Transverse colon (tissue), 4 donors: ENCODE measurements at regions not wholly inside any gene's neighbourhood (a gene's known extent, or its start where the extent isn't known, plus 50 kb on each side); places are given as distances from the start of the nearest gene placed in this dataset.

Experiments used
- DNase-seq: peaks from one replicate; pipeline ENCODE4 v3.0.0-alpha.2; 2019
- H3K27ac ChIP-seq, 4 donors: fragments of 200-600 bp; sonication (generic); 2 replicates each; pipeline ENCODE4 v1.5.1; 2016 to 2018; ENCODE audit warnings: inconsistent platforms in 4 of 4
- H3K27me3 ChIP-seq: fragments of 200-600 bp; sonication (generic); 2 replicates; pipeline ENCODE4 v1.5.1; 2017; ENCODE audit warnings: inconsistent platforms
- H3K36me3 ChIP-seq, 4 donors: fragments of 200-600 bp; sonication (generic); 2 replicates each; pipeline ENCODE4 v1.5.1; 2017 to 2019; ENCODE audit warnings: inconsistent platforms in 4 of 4
- H3K4me1 ChIP-seq, 4 donors: fragments of 200-600 bp; sonication (generic); 2 replicates each; pipeline ENCODE4 v1.5.1; 2017 to 2020; ENCODE audit warnings: inconsistent platforms in 4 of 4
- H3K4me3 ChIP-seq, 4 donors: fragments of 200-600 bp; sonication (generic); 1 replicate in 1 of 4; 2 replicates in 3 of 4; pipeline versions ENCODE4 v1.5.1 to v1.6.1; 2017 to 2019; ENCODE audit warnings: inconsistent platforms in 4 of 4
- H3K9me3 ChIP-seq, 2 donors: fragments of 200-600 bp; sonication (generic); 2 replicates each; pipeline ENCODE4 v1.5.1; 2017 to 2019; ENCODE audit warnings: inconsistent platforms in 2 of 2
- CTCF ChIP-seq, 5 experiments: fragments of 200-600 bp in 3 of 5; fragments of 450-650 bp in 2 of 5; sonication (generic) in 3 of 5; IDR thresholded peaks; 1 replicate in 2 of 5; 2 replicates in 3 of 5; pipeline ENCODE4 v1.5.1; 2016 to 2017; ENCODE audit warnings: antibody characterized with exemption in 5 of 5, inconsistent platforms in 3 of 5, mild to moderate bottlenecking in 2 of 5, moderate library complexity in 1 of 5
- EP300 ChIP-seq: sonication (generic); formaldehyde crosslinking; IDR thresholded peaks from one replicate; pipeline ENCODE4 v1.6.1; 2017; ENCODE audit warnings: antibody characterized with exemption, low read depth
- POLR2A ChIP-seq: fragments of 450-650 bp; IDR thresholded peaks from one replicate; pipeline ENCODE4 v1.6.1; 2016; ENCODE audit warnings: antibody characterized with exemption, mild to moderate bottlenecking, moderate library complexity
- POLR2AphosphoS5 ChIP-seq, 3 donors: sonication (generic); formaldehyde crosslinking; IDR thresholded peaks; one replicate each; pipeline ENCODE4 v1.6.1; 2016; ENCODE audit warnings: antibody characterized with exemption in 3 of 3
- WGBS, 2 donors: methylation state at CpG; one replicate each; pipeline ENCODE4 v1.1.5; 2018; ENCODE audit warnings: low coverage in 1 of 2; 5-methylcytosine and 5-hydroxymethylcytosine counted together
- in situ Hi-C, 4 donors: fragments of 200-750 bp; cut with MboI; loops; one replicate each; pipeline versions ENCODE4 v1.15.0 to v1.15.1; 2017; ENCODE audit warnings: low sequenced_read_pairs in 3 of 4, low pct_ligation_motif_present in 1 of 4, low pct_unique_long_range_greater_than_20kb in 1 of 4
- intact Hi-C: fragments of 100-400 bp; cut with DNase I; formaldehyde crosslinking; loops from one replicate; pipeline ENCODE4 v1.15.1; 2023; ENCODE audit warnings: low total_unique reads

- Histone ChIP-seq H3K27me3 (peaks cover 29% of the 10 kb centered on the region), H3K27ac (no peak overlapping the region), H3K9me3 (no peaks in the 10 kb centered on the region), H3K4me3 (no peak overlapping the region), H3K36me3 (no peaks in the 10 kb centered on the region), H3K4me1 (no peaks in the 10 kb centered on the region)
- TF ChIP-seq EP300 (no peak), CTCF (IDR thresholded peaks at IDR 0.05) (no peak), POLR2AphosphoS5 (IDR thresholded peaks at IDR 0.05) (no peak), POLR2A (no peak)
- intact Hi-C loops = no loop called here
- WGBS, 2 donors = 67 to 71% methylated on average over 3 to 6 of the region's 6 CpGs
- DNase-seq = no peak
- in situ Hi-C loops = loop anchor here (5.0 to 10.0 kb wide), 2 partner anchors 619 to 631 kb away; no protein-coding TSS in a partner anchor
Measured at GRCh38 chr20:16806061-16806460, 57.9 kb downstream of the OTOR start.

GRCh38 chr20:16806886-16807285 lies 58.7 kb downstream of the OTOR start:
- in situ Hi-C loops (loop anchor here (5.0 to 10.0 kb wide), 2 partner anchors 618 to 630 kb away; no protein-coding TSS in a partner anchor), intact Hi-C loops (no loop called here)
- H3K4me3 ChIP-seq = no peak overlapping the region
- peaks cover 24% of the 10 kb centered on the region for H3K27me3 ChIP-seq
- no peaks in the 10 kb centered on the region for H3K9me3 ChIP-seq
- no peaks in the 10 kb centered on the region for H3K36me3 ChIP-seq
- H3K27ac ChIP-seq = no peak overlapping the region
- WGBS, 2 donors = 60 to 70% methylated on average over 5 to 7 of the region's 7 CpGs
- no peak for TF ChIP-seq EP300
- TF ChIP-seq CTCF (IDR thresholded peaks at IDR 0.05) = no peak
- no peak for TF ChIP-seq POLR2A
- TF ChIP-seq POLR2AphosphoS5 (IDR thresholded peaks at IDR 0.05) = no peak
- DNase-seq = no peak
- H3K4me1 ChIP-seq = no peaks in the 10 kb centered on the region

- 54 to 56% methylated on average over 4 of the region's 4 CpGs for WGBS, 2 donors
- no peaks in the 10 kb centered on the region for H3K4me1 ChIP-seq
- intact Hi-C loops = no loop called here
Measured at GRCh38 chr20:16808796-16809195, 60.6 kb downstream of the OTOR start.

GRCh38 chr20:16810216-16810615 lies 62.1 kb downstream of the OTOR start:
- no peak overlapping the region for H3K4me3 ChIP-seq
- H3K27me3 ChIP-seq = no peaks in the 10 kb centered on the region
- H3K4me1 ChIP-seq = no peaks in the 10 kb centered on the region
- DNase-seq = no peak
- WGBS, 2 donors = 74 to 75% methylated on average over 3 of the region's 3 CpGs
- TF ChIP-seq POLR2AphosphoS5 (IDR thresholded peaks at IDR 0.05) = no peak
- TF ChIP-seq POLR2A = no peak
- no peak for TF ChIP-seq CTCF (IDR thresholded peaks at IDR 0.05)
- no peak for TF ChIP-seq EP300
- intact Hi-C loops = no loop called here
- no peaks in the 10 kb centered on the region for H3K9me3 ChIP-seq
- H3K27ac ChIP-seq = no peak overlapping the region
- no peaks in the 10 kb centered on the region for H3K36me3 ChIP-seq
- in situ Hi-C loops = no loop called here

More at GRCh38 chr20:16808796-16809195, 60.6 kb downstream of the OTOR start:
- no peak for TF ChIP-seq EP300
- no peak for TF ChIP-seq POLR2A
- no peak for TF ChIP-seq POLR2AphosphoS5 (IDR thresholded peaks at IDR 0.05)
- no peaks in the 10 kb centered on the region for H3K36me3 ChIP-seq
- in situ Hi-C loops = loop anchor here (5.0 to 10.0 kb wide), 2 partner anchors 616 to 629 kb away; no protein-coding TSS in a partner anchor
- H3K27ac ChIP-seq = no peak overlapping the region
- DNase-seq = no peak
- H3K4me3 ChIP-seq = no peak overlapping the region
- H3K9me3 ChIP-seq = no peaks in the 10 kb centered on the region
- H3K27me3 ChIP-seq = peaks cover 5% of the 10 kb centered on the region

GRCh38 chr20:16816192-16816591 lies 68.0 kb downstream of the OTOR start:
- no peak for DNase-seq
- H3K4me3 ChIP-seq = no peak overlapping the region
- 47% methylated on average over 3 of the region's 3 CpGs; no CpG with 5 or more reads in 1 of the 2 donors for WGBS, 2 donors
- no peaks in the 10 kb centered on the region for H3K36me3 ChIP-seq
- H3K9me3 ChIP-seq = no peaks in the 10 kb centered on the region
- H3K4me1 ChIP-seq = no peaks in the 10 kb centered on the region
- in situ Hi-C loops (no loop called here), intact Hi-C loops (no loop called here)
- H3K27me3 ChIP-seq = no peaks in the 10 kb centered on the region
- TF ChIP-seq EP300 (no peak), CTCF (IDR thresholded peaks at IDR 0.05) (no peak), POLR2A (no peak), POLR2AphosphoS5 (IDR thresholded peaks at IDR 0.05) (no peak)
- no peak overlapping the region for H3K27ac ChIP-seq
